Central memory CD4-positive, alpha-beta T cell (primary cell): ENCODE measurements at regions not wholly inside any gene's neighbourhood (a gene's known extent, or its start where the extent isn't known, plus 50 kb on each side); places are given as distances from the start of the nearest gene placed in this dataset.
"Not testable (repeated sequence)": the region's sequence is repeated elsewhere in the genome, so short reads cannot be mapped to it uniquely, and the experiment has no call there.

ENCODE experiments used
- DNase-seq: peaks from one replicate; pipeline ENCODE4 v3.0.0; 2022

DNA sequence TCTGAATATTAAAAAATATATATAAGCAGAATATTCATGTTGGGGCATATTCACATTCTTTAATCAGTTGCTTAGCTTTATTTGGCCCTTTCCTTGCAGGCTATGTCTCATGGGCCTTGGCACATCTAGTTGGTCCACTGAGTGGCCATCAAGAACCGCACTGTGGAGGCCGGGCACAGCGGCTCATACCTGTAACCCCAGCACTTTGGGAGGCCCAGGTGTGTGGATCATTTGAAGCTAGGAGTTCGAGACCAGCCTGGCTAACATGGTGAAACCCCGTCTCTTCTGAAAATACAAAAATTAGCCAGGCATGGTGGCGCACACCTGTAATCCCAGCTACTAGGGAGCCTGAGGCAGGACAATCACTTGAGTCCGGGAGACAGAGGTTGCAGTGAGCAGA, 127.6 kb upstream of the TANK start:
- no peak for DNase-seq

DNA sequence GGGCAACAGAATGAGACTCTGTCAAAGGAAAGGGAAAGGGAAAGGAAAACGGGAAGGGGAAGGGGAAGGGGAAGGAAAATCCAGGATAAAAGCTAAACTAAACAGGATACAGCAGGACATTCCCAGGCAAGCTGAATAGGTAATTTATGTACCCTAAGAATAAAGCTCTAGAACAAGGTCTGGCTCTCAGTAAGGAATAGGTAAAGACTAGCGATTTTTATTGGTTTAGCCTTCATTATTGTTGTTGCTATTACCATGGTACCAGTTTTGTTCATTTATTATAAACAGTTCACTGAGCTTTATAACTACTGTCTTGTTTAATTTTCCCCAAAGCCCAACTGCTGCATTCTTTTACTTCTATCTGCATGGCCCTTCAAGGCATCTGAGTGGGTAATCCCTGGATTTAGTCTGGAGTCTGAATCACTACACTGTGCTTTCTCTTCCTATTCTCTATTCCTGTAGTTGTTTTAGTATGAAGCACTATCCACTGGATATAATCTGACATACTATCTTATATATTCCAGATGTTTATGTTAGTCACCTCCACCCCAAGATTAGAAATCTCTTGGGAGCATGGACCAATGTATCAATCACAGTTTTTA, 127.1 kb upstream of the TANK start:
- no peak for DNase-seq

DNA sequence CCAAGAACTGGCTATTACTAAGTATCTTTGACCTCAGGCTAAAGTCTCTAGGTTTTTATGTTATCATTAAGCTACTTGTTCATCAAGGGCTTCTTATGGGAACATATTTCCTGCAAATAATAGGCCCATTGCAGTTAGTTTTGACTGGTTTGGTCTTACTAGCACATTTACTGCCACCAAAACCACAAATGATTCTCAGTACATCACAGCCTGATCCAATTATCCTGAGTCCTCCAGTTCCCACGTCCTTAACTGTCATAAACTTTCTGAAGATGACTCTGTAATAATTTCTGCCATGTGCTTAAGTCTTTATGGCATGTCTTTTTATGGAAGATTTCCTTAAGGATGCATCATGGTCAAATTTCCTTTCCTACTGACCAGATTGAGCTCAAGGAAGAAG, 123.3 kb upstream of the TANK start:
- DNase-seq, result no peak

DNA sequence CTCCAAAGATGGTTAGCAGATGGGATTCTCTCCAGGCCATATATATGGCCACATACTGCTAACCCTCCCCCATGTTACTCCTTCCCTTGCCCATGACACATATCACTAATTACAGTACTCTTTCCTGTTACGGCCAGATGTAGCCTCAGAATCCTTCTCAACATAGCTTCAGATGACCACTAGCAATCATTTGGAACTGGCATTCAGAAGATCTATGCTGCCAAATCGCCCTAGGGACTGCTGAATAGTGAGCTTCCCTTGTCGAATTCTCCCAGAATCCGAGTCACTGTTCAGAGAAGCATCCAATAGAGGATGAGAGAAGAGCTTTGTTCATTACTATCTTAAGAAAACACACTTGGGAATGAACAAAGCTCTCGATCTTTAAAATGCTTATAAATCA, 121.2 kb upstream of the TANK start:
- no peak for DNase-seq

DNA sequence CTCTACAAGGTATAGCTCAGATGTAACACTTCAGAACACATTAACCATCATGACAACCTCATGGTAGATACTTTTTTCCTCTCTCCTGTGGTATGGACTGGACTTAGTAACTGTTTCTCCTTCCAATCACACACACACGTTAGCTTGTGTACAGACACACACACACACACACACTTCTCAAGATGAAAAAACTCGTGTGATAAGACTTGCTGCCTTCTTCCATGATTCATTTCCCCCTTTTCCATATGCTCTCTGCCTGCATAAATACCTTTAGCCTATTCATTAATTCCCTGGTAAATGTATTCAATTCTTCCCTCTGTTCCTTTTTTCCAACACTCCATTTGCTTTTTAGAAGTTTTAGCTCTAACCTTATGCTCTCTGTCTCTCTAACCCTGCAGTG, 118.9 kb upstream of the TANK start:
- no peak for DNase-seq

DNA sequence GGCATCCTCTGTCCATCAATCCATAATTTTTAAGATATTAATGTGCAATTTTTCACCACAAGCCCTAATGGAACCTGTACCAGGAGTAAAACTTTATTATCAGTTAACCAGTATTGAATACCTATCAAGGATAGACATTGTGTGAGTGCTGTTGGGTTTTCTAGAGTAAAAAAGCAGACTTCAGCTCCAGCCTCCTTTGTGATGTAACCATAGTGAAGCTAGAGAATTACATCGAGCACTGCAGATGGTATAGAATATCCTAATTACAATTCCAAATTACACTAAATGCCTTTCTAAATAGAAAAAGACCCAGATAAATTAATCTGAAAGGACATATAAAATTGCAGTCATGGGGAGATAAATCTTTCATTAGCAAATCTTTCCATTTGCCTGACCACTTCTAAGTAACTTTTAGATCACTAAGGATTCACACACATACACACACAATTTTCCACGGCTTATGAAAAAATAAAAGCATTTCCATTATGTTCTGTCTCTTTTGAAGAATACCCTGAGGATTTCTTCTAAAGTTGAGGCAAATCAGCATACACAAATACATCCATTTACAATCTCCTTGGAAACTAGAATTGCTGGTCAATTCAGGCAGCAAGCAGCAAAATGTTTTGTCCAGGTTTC, 117.1 kb upstream of the TANK start:
- no peak for DNase-seq

DNA sequence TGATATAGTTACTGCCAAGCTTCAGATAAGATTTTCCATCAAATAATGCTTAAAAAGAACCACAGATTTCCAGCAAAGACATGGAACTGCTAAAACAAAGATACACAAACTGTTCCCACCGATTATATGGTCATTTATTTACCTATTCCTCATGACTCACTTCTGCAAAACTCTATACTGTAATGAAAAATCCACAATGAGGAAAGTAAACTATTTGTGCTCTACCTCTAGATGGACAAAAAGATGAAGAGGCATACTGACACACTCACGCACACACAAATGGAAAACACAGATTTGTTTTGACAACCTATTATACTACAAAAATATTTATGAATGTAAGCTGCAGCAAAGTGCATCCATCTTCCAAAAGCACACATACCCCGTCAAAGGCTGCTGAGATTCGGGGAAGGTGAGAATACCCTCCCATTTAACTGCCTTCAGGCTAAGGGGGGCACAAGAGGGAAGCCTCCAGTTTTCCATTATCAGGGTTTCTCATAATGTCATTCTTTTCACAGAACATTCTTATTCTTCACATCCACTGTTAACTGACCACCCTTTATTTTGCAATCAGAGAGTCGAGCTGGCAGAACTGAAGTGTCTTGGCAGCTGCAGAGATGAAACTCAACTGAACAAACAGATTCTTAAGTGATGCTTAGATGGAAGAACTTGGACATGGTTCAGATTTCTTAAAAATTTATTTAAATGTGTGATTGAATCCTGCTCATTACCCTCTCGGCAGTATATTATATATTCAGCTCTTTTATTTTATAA, 115.9 kb upstream of the TANK start:
- DNase-seq, result no peak

DNA sequence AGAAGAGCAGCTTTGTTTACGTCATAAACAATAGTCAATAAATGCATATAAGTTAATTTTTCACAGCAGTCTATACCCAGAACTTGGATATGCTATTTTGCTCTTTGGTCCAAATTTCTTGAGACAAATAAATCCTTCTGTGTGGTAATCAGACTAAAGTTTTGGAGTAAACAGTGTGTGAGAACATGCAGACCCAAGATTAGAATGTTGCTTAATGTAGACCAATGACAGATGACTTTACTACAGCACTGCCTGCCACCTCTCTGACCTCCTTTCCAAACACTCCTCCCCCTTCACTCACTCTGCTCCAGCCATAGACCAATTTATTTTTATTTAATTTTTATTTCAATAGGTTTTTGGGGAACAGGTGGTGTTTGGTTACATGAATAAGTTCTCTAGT, 115.3 kb upstream of the TANK start:
- DNase-seq, result no peak

DNA sequence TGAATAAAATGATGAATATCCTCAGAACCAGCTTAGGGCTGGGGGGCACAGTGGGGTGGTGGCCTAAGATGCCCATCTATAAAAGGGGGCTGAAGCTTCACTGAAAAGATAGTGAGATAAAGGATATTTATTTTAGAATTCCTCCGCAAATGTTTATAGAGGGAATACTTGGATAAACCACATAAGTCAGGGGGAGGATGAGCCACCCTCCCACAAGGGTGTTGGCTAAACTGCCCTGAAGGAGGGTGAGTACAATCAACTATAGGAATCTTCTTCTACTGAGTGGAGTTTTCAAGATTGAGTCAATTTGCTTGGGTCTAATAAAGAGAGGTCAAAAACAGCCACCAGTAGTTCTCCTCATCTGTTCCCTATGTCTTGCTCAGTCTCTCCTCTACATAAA, 114.5 kb upstream of the TANK start:
- no peak for DNase-seq

DNA sequence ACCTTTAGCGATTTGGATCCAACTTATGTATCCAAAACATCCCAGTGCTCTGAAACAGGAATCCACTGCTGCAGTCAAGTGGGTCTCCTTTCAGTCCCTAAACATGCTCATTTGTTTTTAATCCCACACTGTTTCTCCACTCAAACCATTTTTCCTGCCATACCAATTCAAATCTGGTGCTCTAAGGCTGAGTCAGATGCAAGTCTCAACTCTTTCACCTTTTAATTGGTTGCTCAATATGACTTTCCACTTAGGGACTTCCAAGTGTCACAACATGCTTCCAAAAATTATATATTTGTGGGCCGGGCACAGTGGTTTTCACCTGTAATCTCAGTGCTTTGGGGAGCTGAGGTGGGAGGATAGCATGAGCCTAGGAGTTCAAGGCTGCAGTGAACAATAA, 113.4 kb upstream of the TANK start:
- DNase-seq, result no peak

DNA sequence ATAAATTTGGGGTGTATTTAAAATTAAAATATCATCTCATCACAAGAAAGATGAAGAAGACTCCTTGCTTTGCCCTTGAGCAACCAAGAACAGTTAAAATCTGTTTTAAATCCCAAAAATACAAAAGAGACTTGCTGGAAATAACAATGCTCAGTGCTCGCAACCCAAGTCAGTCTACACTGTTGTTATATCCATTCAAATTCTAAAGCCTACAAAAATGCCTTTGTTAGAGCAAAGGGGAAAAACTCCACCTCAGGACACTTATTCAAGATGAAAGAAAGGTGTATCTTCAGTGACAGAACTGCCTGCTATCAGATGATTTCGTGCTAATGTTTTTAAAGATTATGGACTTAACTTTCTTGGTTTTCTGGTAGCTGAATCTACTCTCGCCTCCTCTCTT, 111.9 kb upstream of the TANK start:
- no peak for DNase-seq

DNA sequence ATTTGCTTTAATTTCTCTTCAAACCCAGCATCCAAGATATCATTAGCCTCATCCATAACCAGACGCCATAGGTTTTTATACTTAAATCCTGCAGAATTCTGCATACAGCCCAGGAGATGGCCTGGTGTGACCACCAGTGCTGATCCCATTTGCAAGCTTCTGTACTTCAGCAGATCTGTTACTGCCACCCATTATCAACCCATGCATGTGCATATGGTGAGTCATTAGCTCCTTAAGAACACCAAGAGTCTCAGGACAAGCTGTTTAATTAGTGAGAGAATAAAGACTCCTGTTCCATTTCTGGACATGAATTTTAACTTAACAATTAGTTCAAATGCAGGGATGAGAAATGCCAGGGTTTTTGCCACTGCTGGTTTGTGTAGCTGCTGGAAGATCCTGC, 110.7 kb upstream of the TANK start:
- DNase-seq, result no peak

DNA sequence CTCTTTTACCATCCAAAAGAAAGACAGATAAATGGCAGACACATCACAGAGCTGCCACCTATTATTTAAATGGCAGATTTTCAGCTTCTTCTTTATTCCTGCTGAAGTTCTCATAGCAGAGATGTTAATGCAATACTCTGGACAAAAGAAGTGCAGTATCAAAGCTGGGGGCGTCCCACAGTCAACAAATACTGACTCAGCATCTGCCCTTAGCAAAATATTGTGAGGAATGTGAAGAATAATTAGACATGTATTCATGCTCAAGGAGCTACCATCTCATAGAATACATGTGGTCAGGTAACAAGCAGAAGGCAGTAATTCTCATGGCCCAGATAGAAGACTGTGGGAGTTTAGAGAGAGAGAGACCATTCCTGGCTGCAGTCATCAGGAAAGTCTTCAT, 108.0 kb upstream of the TANK start:
- DNase-seq, result no peak

DNA sequence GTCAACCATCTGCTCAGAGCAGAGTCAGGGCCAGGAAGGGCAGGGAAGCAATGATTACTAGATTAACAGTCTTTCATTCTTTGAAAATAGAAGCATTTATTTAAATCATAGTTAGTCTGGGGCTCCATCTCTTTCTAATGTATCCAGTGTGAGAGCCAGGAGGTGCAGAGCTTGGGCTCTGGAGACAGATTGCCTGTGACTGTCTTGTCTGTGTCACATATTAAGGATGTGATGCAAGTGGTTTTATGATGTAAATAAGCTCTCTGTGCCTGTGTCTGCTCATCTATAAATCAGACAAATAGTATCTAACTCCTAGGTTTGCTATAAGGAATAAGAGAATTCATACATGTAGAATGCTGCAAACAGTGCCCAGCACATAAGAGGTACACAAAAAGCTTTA, 104.9 kb upstream of the TANK start:
- no peak for DNase-seq

DNA sequence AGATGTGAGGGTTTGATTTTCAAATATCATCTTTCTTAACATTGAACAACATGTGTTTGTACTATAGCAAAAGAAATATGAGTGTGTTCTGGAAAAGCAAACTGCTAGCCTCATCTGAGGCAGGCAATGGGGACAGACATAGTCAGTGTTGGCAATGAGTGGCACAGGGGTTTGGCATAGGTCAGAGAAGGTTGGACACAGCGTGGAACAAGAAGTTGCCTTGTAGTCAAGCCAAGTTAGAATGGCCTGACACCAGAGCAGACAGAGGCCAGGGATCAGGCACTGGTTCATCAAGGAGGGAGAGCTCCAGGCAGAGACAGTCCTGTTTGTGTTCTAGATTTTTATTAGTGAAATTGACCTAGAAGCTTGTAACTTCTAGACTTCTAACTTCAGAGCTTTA, 100.8 kb upstream of the TANK start:
- DNase-seq, result no peak

DNA sequence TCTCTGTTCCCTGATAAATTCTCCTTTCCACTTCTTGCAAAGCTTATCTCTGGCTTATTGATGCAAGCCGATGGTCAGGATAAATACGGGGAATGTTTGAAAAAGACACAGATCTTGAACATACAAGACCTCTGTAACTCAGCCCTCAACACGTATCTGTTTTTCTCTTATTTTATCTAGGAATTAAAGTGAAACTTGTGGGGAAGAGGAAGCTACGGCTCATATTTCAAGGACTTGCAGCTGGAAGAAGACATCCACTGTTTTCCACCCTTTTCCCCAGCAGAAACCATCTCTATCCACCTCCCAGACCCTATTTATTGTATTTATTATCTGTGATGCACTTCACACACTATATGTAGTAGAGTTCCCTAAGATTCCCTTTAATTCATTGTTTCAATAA, 98.4 kb upstream of the TANK start:
- DNase-seq, result no peak

DNA sequence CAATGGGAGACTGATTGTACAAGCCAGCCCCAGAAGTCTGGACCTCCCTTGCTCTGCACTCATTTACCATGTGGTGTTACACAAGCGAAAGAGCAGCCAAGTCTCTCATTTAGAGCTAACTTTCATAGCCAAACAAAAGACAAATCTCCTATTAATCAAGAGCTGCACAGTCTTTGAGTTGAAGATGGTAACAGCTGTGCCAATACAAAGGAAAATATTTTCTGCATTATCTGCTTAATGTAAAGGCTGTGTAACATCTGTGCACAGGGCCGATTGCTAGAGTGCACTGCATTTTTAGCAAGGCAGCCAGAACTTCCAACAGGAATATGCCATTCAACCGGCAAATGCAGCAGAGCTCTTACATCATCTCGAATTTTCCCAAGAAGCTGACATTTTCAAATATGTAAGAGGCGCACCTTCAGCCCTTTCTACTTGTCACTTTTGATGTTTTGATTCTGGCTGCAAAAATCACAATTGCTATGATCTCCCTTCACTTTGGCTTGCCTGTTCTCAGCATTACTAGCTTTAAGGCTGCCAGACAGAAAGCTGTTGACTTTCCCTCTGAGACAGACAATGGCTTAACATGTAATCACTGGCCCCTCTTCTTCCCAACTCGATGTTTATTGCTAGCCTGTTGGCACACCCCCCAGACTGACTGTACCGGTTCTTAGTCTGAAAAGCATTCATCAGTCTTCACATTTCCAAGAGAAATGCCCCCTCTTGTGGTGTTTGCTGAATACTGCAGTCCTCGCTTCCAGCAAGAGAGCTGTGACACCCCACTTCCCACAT, 96.9 kb upstream of the TANK start:
- peak; percentile 48 for DNase-seq

DNA sequence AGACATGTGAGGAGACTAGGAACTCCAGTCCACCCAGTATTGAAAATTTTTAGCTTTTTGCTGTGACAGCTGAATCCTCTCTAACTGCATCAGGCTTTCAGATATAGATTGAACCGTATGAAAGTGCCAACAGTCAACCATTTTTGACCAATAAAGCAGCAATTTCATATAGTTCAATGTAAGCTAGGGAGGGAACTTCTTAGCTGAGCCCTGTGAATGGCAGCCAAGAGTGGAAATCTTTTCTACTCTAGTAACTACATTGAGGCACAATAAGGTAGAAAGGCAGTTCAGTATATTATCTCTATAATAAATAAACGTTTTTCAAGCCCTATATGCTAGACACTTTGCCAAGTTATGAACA, 96.3 kb upstream of the TANK start:
- DNase-seq, result no peak

DNA sequence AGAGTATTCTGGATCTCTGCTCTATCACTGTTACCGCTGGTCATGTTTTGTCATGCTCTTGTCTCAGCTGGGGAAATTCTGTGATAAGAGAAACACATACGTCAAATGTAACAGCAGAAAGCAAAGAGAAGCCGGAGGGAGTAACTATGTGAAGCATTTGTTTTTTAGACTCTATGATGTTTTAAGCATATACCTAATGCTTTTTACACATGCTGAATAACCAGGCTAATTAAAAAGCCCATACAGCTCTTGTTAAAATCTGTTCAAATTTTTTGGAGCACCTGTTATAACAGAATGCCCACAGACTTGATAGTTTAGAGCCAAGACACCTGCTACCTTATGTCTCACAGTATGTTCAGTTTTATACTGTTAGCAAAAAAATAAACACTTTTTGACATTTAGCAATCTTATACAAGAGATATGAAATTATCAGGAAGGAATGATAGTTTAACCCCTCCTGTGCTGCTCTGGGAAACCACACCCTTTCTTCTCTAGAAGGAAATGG, 92.3 kb upstream of the TANK start:
- no peak for DNase-seq

DNA sequence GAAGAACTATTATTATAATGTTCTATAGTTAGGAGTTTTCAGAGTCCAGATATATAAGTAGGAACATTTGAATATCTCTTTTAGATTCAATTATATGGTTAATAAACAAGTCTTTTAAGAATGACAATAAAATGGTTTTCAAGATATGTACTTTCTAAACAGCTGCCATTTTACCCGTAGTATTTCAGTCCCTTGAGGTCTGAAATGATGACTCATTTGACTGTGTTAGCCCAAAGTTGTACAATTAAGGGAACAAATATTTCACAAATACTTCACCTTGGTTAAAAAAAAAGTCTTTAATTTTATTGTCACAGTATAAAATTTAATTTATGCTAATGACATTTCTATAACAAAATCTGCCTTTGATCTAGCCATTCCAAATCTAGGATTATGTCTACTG, 91.6 kb upstream of the TANK start:
- DNase-seq, result no peak

DNA sequence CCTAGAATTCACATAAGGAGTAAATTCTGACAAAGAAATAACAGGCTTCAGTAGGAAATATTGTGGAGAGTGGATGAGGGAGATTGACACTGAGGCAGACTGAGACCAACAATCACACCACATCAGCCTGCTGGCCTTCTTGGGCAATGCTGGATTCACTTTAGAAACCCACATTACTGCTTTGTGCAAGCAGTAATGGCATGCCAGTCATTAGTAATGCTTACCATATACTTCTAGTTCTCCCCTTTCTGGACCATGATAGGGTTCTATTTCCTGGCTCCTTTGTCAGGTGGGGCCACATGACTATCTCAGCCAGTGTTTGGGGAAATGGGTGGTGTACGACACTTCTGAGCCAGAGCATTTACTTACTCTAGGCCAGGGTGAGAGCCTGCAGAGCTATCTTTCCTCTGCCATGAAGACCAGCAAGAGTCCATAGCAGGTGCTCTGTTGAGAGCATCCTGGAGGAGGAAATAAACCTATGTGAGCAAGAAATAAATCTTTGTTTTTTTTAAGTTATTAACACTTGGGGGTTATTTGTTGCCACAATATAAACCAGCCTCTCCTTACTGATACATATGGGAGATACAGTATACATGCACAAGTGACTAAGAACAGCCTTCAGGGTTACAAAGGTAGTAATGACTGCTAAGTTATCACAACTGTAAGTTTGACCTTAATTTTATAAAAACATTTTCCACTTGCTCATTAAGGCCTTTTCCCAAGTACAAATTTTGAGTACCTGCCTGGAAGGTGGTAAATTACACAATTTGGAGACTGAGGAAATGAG, 89.3 kb upstream of the TANK start:
- no peak for DNase-seq

DNA sequence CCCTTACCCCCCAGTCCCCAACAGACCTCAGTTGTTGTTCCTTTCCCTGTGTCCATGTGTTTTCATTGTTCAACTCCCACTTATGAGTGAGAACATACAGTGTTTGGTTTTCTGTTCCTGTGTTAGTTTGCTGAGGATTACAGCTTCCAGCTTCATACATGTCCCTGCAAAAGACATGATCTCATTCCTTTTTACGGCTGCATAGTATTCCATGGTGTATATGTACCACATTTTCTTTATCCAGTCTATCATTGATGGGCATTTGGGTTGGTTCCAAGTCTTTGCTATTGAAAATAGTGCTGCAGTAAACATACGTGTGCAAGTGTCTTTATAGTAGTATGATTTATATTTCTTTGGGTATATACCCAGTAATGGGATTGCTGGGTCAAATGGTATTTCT, 87.8 kb upstream of the TANK start:
- not testable (repeated sequence) for DNase-seq

DNA sequence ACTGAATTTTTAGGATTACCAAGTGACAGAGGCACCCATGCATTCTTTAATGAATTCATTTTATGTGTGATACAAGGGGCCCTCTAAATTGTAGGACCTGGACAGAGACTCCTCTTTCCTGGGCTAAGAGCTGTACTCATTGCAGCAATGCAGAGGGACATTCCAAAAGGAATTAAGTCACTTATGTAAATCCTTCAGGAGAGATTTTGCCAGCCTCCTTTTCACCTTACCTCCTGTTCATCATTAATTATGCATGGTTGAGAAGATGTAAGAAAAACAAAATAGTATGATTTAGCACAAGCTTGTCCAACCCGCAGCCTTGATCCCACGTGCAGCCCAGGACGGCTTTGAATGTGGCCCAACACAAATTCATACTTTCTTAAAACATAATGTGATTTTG, 84.5 kb upstream of the TANK start:
- no peak for DNase-seq
